GM21360 (cell line): ENCODE measurements at regions not wholly inside any gene's neighbourhood (a gene's known extent, or its start where the extent isn't known, plus 50 kb on each side); places are given as distances from the start of the nearest gene placed in this dataset.
A peak's percentile ranks its signal among the peaks of the same experiment; 100 is the strongest.

Experiments
- ATAC-seq: cut with Tn5 transposase; IDR thresholded peaks from one replicate; pipeline ENCODE4 v1.9.1; 2021; ENCODE audit warnings: mild to moderate bottlenecking, moderate library complexity; ENCODE audit not compliant: unreplicated experiment

DNA sequence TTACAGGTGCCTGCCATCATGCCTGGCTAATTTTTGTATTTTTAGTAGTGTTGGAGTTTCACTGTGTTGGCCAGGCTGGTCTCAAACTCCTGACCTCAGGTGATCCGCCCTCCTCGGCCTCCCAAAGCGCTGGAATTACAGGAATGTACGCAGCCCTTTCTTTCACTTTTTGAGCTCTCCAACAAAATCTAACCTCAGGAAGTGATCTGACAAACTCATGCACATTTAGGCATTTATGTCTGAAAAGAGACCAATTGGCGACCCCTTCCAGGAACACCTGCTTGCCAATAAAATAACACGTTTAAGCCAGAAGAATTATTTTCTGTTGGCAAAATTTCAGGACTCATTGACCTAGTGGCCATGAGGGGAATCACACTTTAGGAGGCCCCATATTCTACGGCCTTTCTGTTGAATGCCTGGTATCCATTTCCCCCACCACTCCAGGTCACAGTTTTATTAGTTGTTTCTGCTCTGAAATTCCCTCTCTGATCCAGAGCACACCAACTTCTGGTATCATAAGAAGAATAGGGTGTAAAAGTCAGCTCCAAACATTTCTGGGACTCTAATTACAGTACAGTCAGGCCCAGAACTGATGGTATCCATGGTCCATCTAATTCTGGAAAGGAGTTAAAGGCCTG lies 65.8 kb upstream of the FRMD4A start:
- no peak for ATAC-seq

DNA sequence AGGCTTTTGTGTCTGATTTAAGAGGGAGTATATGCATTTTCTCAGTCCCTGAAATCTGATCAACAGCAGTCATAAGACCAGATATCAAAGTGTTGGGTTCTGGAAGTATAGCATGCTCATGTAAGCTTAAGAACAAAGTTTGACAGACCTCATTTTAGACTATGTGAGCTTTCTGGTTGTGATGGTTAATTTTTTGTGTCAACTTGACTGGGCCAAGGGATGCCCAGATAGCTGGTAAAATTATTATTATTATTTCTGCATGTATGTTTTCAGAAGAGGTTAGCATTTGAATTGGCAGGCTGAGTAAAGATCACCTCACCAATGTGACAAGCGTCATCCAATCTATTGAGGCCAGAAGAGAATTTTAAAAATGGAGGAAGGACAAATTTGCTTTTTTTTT lies 63.5 kb upstream of the FRMD4A start:
- no peak for ATAC-seq

DNA sequence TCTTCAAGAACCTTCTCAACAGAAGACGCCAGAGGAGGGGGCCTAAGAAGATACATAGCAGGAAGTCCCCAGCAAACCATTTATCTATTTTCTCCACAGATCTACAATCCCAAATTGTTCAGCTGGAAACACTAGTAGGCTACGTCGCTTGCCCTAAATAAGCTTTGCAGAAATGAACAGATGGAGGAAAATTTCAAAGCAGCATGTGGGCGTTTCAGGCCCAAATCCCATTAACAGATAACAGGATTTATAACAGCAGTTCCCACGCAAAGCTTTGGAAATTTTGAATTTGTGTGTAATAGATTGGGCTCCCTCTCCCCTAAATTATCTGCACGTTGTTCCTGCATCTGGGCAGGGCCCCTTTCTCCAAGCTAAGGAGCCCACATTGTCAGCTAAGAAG lies 60.6 kb upstream of the FRMD4A start:
- no peak for ATAC-seq

DNA sequence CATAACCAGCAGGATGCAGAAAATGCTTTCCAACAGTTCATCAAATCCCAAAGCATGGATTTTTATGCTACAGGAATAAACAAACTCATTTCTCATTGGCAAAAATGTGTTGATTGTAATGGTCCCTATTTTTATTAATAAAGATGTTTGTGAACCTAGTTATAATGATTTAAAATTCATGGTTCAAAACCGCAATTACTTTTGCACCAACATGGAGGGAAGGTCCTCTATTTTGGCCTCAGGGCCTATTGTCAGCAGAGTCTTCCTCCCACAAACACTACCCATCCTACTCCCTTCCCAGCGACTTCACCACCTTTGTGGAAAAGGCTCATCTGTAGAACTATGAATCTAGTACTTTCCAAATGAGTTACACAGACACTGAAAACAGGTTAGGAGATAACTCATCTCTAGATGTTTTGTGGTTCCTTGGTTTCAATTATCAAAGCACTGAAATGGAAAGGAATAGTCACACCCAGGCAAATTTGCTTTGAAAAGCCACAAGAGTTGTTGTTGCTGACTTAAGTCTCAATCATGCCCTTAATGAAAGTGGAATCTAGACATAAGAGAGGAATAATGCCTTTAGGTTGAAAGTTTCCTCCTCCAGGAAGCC lies 59.4 kb upstream of the FRMD4A start:
- ATAC-seq = peak; percentile 94

DNA sequence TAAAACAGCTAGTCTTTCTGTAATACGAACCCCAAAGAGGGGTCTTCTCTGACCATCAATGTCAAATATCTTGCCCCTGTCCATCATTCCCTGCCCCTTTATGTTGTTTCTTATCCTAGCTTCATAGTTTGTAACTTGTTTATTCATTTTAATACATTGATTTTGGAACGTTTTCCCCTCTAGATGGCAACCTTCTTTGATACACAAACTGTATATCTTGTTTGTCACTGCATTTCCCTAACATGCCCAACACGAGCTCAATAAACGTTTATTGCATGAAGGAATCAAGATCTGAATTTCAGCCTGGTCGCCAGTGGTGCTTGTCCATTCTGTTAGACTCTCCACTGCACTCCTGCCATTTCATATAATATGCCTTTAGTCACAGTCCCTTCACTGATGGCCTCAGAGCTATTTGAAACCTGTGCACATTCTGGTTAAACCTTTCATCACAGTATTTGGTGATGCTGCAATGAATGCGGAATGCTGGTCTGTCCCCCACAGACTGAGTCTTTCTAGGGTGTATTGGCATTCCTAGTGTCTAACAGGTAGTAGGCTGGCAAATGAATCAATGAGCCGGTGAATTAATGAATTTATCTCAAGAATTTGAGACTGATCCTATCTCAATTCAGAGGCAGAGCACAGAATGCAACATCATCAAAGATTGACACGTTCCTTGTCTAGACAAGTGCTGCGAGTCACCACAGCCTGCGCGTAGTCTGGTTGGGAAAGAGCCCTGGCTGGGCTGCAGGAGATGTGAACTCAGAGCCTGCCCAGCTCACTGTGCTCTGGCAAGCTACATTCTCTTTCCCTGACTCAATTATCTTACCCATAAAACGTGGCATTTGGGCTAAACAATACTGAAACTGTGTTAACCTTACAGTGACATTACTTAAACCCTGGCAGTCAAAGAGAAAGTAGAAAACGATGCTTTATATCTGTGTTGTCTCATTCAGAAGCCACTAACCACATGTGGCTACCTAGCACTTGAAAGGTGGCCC lies 55.2 kb upstream of the FRMD4A start:
- ATAC-seq = no peak

DNA sequence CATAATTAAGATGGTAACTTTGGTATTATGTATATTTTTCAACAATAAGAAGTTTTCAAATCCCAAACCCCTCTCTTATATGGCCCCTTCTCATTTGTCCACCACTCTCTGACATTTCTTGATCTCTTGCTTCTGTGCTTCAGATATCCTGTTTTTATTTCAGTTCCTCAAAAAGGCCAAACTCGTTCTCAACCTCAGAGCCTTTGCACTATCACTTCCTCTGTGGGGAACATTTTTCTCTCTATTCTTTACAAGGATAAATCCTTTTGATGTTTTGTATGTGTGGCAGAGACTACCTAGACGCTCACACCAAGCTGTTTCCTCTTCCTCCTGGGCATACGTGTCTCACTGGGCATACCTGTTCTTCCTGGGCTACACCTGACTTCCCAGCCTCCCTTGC lies 54.2 kb upstream of the FRMD4A start:
- ATAC-seq = no peak

DNA sequence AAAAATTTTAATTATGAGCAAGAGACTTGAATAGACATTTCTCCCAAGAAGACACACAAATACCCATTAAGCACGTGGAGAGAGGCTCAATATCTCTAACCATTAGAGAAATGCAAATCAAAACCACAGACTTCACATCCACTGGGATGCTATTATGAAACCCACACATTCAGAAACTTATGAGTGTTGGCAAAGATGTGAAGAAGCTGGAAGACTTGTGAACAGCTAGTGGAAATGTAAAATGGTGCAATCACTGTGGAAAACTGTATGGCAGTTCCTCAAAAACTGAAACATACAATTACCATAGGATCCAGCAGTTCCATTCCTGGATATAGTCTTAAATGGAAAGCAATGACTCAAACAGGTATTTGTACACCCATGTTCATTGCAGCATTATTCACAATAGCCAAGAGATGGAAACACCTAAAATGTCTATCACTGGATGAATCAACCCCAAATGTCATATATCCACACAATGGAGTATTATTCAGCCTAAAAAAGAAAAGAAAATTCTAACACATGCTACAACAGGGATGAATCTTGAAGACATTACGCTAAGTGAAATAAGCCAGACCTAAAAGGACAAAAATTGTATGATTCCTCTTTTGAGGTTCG lies 53.5 kb upstream of the FRMD4A start:
- ATAC-seq = no peak

DNA sequence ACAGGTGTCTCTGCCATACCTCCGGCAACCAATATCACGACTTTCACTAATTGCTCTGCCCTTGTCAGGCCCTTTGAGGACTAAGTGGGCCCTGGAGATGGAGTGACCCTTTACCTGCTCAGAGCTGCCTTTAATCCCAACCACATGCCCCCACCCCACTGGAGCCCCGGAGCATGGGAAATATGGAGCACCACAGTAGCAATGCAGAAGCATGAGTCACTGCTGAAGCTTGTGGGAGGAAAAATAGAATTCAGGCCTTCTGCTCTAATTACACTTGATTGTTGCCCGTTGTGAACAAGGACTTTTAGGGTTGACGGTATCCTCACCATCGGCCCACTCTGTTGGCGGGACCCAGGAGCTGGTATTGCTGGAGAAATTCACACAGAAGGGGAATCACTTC lies 52.5 kb upstream of the FRMD4A start:
- ATAC-seq = no peak

DNA sequence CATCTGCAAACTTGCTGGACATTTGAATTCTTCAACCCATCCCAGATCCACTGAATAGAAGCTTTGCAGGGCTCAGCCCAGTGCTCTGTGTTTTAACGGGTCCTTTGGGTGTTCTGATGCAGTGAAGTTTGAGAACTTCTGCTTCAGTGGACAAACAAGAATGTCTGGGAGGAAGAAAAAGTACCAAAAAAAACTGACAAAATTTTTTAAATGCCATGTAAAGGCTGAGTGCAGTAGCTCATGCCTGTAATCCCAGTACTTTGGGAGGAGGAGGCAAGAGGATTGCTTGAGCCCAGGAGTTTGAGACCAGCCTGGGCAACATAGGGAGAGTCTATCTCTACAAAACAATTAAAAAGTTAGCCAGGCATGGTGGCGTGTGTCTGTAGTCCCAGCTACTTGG lies 51.8 kb upstream of the FRMD4A start:
- no peak for ATAC-seq

DNA sequence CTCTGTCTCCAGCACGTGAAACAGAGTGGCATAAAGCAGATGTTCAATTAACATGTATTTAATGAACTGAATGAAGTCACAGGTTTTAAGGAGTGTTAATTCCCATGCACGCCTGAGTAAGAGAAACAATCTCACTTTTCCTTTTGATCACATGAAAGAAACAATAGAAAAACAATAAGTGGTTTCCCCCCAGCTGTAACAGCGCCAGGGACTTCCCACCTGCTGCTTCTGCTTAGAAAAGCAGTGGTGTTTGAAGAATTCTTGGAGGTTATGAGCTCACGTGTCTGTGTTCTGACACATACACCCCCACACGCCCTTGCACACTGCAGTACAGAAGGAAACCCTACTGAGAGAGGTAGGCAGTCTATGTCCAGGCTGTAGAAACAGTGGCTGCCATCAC lies 51.3 kb upstream of the FRMD4A start:
- peak; percentile 62 for ATAC-seq

DNA sequence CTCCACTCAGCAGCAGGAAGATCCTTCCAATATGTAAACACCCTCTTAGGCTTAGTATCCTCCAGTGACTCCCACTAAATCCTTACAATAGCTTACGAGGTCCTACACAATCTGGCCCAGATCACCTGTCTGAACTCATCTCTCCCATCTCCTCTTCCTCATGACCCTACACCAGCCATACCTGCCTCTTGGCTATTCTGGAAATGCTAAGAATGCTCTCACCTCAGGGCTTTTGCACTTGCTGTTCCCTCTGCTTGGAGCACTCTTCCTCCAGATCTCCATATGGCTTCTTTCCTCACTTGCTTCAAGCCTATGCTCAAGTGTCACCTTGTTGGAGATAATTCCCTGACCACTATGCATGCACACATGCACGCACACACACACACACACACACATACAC lies 50.8 kb upstream of the FRMD4A start:
- no peak for ATAC-seq

DNA sequence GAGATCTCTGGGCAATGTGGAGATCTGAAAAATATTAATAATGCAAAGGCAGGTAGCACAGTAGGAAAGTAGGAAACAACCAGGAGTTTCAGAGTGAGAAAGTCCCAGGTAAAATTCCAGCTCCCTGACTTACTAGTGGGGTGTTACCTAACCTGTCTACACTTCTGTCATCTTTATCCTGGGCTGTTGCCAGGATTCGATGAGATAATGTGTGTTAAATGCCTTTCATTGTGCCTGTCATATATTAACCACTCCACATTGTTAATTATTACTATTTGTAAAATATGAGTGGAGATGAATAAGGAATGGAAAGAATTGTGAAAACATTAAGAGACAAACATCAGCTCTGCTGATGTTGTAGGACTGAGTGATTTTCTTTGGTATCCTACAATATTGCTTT lies 50.0 kb upstream of the FRMD4A start:
- no peak for ATAC-seq
